ENCODE measurements at regions not wholly inside any gene's neighbourhood (a gene's known extent, or its start where the extent isn't known, plus 50 kb on each side); places are given as distances from the start of the nearest gene placed in this dataset.
"Not testable (repeated sequence)": the region's sequence is repeated elsewhere in the genome, so short reads cannot be mapped to it uniquely, and the experiment has no call there.

DNA sequence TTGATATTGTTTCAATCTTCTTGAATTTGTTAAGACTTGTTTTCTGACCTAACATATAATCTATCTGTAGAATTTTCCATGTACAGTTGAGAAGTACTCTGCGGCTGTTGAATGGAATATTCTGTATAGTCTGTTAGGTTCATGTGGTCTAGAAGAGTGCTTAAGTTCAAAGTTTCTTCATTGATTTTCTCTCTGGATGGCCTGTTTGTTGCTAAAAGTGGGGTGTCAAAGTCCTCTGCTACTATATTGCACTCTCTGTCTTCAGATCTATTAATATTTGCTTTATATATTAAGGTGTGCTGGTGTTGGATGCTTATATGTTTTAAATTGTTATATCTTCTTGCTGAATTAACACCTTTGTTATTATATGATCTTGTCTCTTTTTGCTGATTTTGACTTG is 290.9 kb upstream of the STXBP6 start:
- Histone ChIP-seq H3K27me3 (ENCODE audit: control insufficient read depth, insufficient read depth, low read length) (no peaks in the 10 kb centered on the region), H3K9me3 (ENCODE audit: control insufficient read depth, insufficient read depth, low read length) (peaks cover 9% of the 10 kb centered on the region), H3K4me3 (ENCODE audit: low read length) (no peak overlapping the region), H3K36me3 (ENCODE audit: control insufficient read depth, insufficient read depth, low read length) (no peaks in the 10 kb centered on the region), H3K27ac (ENCODE audit: low read length) (no peak overlapping the region), H3K4me1 (ENCODE audit: control insufficient read depth, insufficient read depth, low read length) (no peaks in the 10 kb centered on the region)
- peaks cover 21% of the 10 kb centered on the region for H3K36me3 Mint-ChIP-seq
- no peak overlapping the region for H3K27ac Mint-ChIP-seq
- WGBS (ENCODE audit: insufficient coverage): no CpG with 5 or more reads among the region's 1 CpG
- ATAC-seq: no peak
- intact Hi-C loops (cut with micrococcal nuclease): no loop called here
- no peak for DNase-seq
- peaks cover 14 to 22% of the 10 kb centered on the region in 2 donors for H3K9me3 Mint-ChIP-seq
- H3K4me1 Mint-ChIP-seq: no peaks in the 10 kb centered on the region
- TF ChIP-seq CTCF (IDR thresholded peaks at IDR 0.05): no peak
- H3K27me3 Mint-ChIP-seq (ENCODE audit: low read depth in 2 of 2): peaks cover 0 to 7% of the 10 kb centered on the region in 2 donors
- H3K4me3 Mint-ChIP-seq: no peak overlapping the region

- Histone ChIP-seq H3K4me1 (ENCODE audit: control insufficient read depth, insufficient read depth, low read length) (no peaks in the 10 kb centered on the region), H3K9me3 (ENCODE audit: control insufficient read depth, insufficient read depth, low read length) (peaks cover 2% of the 10 kb centered on the region), H3K4me3 (ENCODE audit: low read length) (no peak overlapping the region), H3K27me3 (ENCODE audit: control insufficient read depth, insufficient read depth, low read length) (no peaks in the 10 kb centered on the region), H3K27ac (ENCODE audit: low read length) (no peak overlapping the region), H3K36me3 (ENCODE audit: control insufficient read depth, insufficient read depth, low read length) (no peaks in the 10 kb centered on the region)
- no peak for ATAC-seq
- WGBS (ENCODE audit: insufficient coverage): 75% methylated on average over 1 of the region's 1 CpG
- no peak for TF ChIP-seq CTCF (IDR thresholded peaks at IDR 0.05)
- Mint-ChIP-seq H3K4me3 (no peak overlapping the region), H3K9me3 (peaks cover 5 to 10% of the 10 kb centered on the region in 2 donors), H3K36me3 (no peaks in the 10 kb centered on the region), H3K27me3 (ENCODE audit: low read depth in 2 of 2) (peaks cover 0 to 4% of the 10 kb centered on the region in 2 donors), H3K27ac (no peak overlapping the region), H3K4me1 (no peaks in the 10 kb centered on the region)
- intact Hi-C loops (cut with micrococcal nuclease): no loop called here
- no peak for DNase-seq
Observed at GRCh38 chr14:25322784-25323183, 272.8 kb upstream of the STXBP6 start.

DNA sequence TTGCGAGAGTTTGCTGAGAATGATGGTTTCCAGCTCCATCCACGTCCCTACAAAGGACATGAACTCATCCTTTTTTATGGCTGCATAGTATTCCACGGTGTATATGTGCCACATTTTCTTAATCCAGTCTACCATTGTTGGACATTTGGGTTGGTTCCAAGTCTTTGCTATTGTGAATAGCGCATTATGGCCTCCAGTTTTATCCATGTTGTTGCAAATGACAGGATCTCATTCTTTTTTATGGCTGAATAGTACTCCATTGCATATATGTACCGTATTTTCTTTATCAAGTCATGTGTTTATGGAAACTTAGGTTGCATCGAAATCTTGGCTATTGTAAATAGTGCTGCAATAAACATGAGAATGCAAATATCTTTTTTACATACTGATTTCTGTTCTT is 266.1 kb upstream of the STXBP6 start:
- H3K4me1 Mint-ChIP-seq; H3K36me3 Mint-ChIP-seq; intact Hi-C loops (cut with micrococcal nuclease); DNase-seq; H3K27ac Mint-ChIP-seq; H3K27me3 Mint-ChIP-seq (ENCODE audit: low read depth in 2 of 2); H3K9me3 ChIP-seq (ENCODE audit: control insufficient read depth, insufficient read depth, low read length); H3K4me1 ChIP-seq (ENCODE audit: control insufficient read depth, insufficient read depth, low read length); ATAC-seq; H3K4me3 Mint-ChIP-seq; H3K36me3 ChIP-seq (ENCODE audit: control insufficient read depth, insufficient read depth, low read length); H3K9me3 Mint-ChIP-seq; H3K27ac ChIP-seq (ENCODE audit: low read length); H3K27me3 ChIP-seq (ENCODE audit: control insufficient read depth, insufficient read depth, low read length); H3K4me3 ChIP-seq (ENCODE audit: low read length): not testable (repeated sequence)
- WGBS (ENCODE audit: insufficient coverage): 86% methylated on average over 3 of the region's 6 CpGs

GRCh38 chr14:25308244-25308643 is 258.3 kb upstream of the STXBP6 start:
- H3K4me1 ChIP-seq (ENCODE audit: control insufficient read depth, insufficient read depth, low read length): no peaks in the 10 kb centered on the region
- intact Hi-C loops (cut with micrococcal nuclease): no loop called here
- H3K36me3 ChIP-seq (ENCODE audit: control insufficient read depth, insufficient read depth, low read length): no peaks in the 10 kb centered on the region
- TF ChIP-seq CTCF (IDR thresholded peaks at IDR 0.05): no peak
- no peaks in the 10 kb centered on the region for H3K9me3 ChIP-seq (ENCODE audit: control insufficient read depth, insufficient read depth, low read length)
- H3K27ac Mint-ChIP-seq: no peak overlapping the region
- no peak overlapping the region for H3K4me3 ChIP-seq (ENCODE audit: low read length)
- H3K4me1 Mint-ChIP-seq: no peaks in the 10 kb centered on the region
- no peak overlapping the region for H3K27ac ChIP-seq (ENCODE audit: low read length)
- WGBS (ENCODE audit: insufficient coverage): 85% methylated on average over 3 of the region's 3 CpGs
- no peak overlapping the region for H3K4me3 Mint-ChIP-seq
- no peak for ATAC-seq
- no peaks in the 10 kb centered on the region for H3K36me3 Mint-ChIP-seq
- H3K9me3 Mint-ChIP-seq: peaks cover 0 to under 1% of the 10 kb centered on the region in 2 donors
- DNase-seq: no peak
- H3K27me3 Mint-ChIP-seq (ENCODE audit: low read depth in 2 of 2): peaks cover 0 to 5% of the 10 kb centered on the region in 2 donors
- H3K27me3 ChIP-seq (ENCODE audit: control insufficient read depth, insufficient read depth, low read length): no peaks in the 10 kb centered on the region

Data from natural killer cell (primary cell).